ENCODE measurements at regions not wholly inside any gene's neighbourhood (a gene's known extent, or its start where the extent isn't known, plus 50 kb on each side); places are given as distances from the start of the nearest gene placed in this dataset.

DNA sequence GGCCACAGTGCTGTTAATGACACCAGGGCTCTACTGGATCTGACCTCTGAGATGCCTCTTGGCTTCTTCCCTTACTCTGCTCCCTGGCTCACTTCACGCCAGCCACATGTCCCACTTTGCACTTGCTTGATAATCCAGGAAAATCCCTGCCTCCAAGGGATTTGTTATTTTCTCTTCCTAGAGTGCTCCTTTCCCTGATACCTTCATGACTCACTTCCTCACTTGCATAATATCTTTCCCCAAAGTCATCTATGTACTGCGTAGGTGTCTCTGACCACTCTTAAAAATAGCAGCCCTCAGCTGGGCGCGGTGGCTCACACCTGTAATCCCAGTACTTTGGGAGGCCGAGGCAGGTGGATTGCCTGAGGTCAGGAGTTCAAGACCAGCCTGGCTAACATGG is 572.3 kb downstream of the PLCL1 start:
- TF ChIP-seq POLR2AphosphoS5 (IDR thresholded peaks at IDR 0.05) (no peak), POLR2A (IDR thresholded peaks at IDR 0.05; ENCODE audit: low read depth) (no peak), EP300 (IDR thresholded peaks at IDR 0.05) (no peak)
- TF ChIP-seq, protein P1, sequence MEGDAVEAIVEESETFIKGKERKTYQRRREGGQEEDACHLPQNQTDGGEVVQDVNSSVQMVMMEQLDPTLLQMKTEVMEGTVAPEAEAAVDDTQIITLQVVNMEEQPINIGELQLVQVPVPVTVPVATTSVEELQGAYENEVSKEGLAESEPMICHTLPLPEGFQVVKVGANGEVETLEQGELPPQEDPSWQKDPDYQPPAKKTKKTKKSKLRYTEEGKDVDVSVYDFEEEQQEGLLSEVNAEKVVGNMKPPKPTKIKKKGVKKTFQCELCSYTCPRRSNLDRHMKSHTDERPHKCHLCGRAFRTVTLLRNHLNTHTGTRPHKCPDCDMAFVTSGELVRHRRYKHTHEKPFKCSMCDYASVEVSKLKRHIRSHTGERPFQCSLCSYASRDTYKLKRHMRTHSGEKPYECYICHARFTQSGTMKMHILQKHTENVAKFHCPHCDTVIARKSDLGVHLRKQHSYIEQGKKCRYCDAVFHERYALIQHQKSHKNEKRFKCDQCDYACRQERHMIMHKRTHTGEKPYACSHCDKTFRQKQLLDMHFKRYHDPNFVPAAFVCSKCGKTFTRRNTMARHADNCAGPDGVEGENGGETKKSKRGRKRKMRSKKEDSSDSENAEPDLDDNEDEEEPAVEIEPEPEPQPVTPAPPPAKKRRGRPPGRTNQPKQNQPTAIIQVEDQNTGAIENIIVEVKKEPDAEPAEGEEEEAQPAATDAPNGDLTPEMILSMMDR (IDR thresholded peaks at IDR 0.05) = no peak

Measured in esophagus muscularis mucosa (tissue), 4 donors.